Kidney epithelial cell (primary cell): ENCODE measurements at regions not wholly inside any gene's neighbourhood (a gene's known extent, or its start where the extent isn't known, plus 50 kb on each side); places are given as distances from the start of the nearest gene placed in this dataset.

ENCODE experiments used
- DNase-seq: peaks from one replicate; pipeline ENCODE4 v3.0.0-alpha.2; 2010; ENCODE audit warnings: low read depth
- H3K27me3 ChIP-seq: 2 replicates; pipeline ENCODE4 v1.6.0; 2011; ENCODE audit warnings: low read length; ENCODE audit not compliant: control insufficient read depth, insufficient read depth
- H3K36me3 ChIP-seq: 2 replicates; pipeline ENCODE4 v1.5.1; 2011; ENCODE audit warnings: low read length; ENCODE audit not compliant: control insufficient read depth, insufficient read depth
- H3K4me3 ChIP-seq: 2 replicates; pipeline ENCODE4 v1.5.1; 2011; ENCODE audit warnings: low read depth, mild to moderate bottlenecking, control low read depth, low read length
- CTCF ChIP-seq: IDR thresholded peaks from 2 replicates; pipeline ENCODE4 v1.5.1; 2011; ENCODE audit warnings: mild to moderate bottlenecking, moderate library complexity, low read length, control low read depth, inconsistent platforms; ENCODE audit not compliant: insufficient read depth, poor library complexity, severe bottlenecking

- DNase-seq = no peak
- Histone ChIP-seq H3K36me3 (no peaks in the 10 kb centered on the region), H3K27me3 (no peaks in the 10 kb centered on the region), H3K4me3 (no peak overlapping the region)
- no peak for TF ChIP-seq CTCF
Measured at GRCh38 chr4:82140422-82140821, 233.4 kb downstream of the HNRNPD start.

- Histone ChIP-seq H3K36me3 (no peaks in the 10 kb centered on the region), H3K27me3 (no peaks in the 10 kb centered on the region), H3K4me3 (no peak overlapping the region)
- TF ChIP-seq CTCF = no peak
- no peak for DNase-seq
Measured at GRCh38 chr4:82139287-82139686, 234.5 kb downstream of the HNRNPD start.

GRCh38 chr4:82138374-82138773 lies 235.4 kb downstream of the HNRNPD start:
- TF ChIP-seq CTCF = no peak
- Histone ChIP-seq H3K36me3 (no peaks in the 10 kb centered on the region), H3K4me3 (no peak overlapping the region), H3K27me3 (no peaks in the 10 kb centered on the region)
- DNase-seq = no peak

- TF ChIP-seq CTCF = no peak
- no peak for DNase-seq
- Histone ChIP-seq H3K36me3 (no peaks in the 10 kb centered on the region), H3K27me3 (no peaks in the 10 kb centered on the region), H3K4me3 (no peak overlapping the region)
Measured at GRCh38 chr4:82136161-82136801, 237.5 kb downstream of the HNRNPD start.

GRCh38 chr4:82128355-82128754 lies 245.4 kb downstream of the HNRNPD start:
- H3K4me3 ChIP-seq = no peak overlapping the region
- no peak for TF ChIP-seq CTCF

GRCh38 chr4:82126512-82127040 lies 247.2 kb downstream of the HNRNPD start:
- TF ChIP-seq CTCF = no peak
- no peak for DNase-seq
- no peaks in the 10 kb centered on the region for H3K27me3 ChIP-seq
- H3K36me3 ChIP-seq = no peaks in the 10 kb centered on the region
- H3K4me3 ChIP-seq = no peak overlapping the region

More at GRCh38 chr4:82128355-82128754, 245.4 kb downstream of the HNRNPD start:
- DNase-seq = no peak
- Histone ChIP-seq H3K27me3 (no peaks in the 10 kb centered on the region), H3K36me3 (no peaks in the 10 kb centered on the region)
